ENCODE measurements at regions not wholly inside any gene's neighbourhood (a gene's known extent, or its start where the extent isn't known, plus 50 kb on each side); places are given as distances from the start of the nearest gene placed in this dataset.

- Histone ChIP-seq H3K27ac (no peak overlapping the region), H3K4me3 (replicated peaks in 1 of 3) (no peak overlapping the region), H3K9me3 (no peaks in the 10 kb centered on the region), H3K27me3 (no peaks in the 10 kb centered on the region), H3K4me1 (no peaks in the 10 kb centered on the region), H3K36me3 (no peaks in the 10 kb centered on the region)
- WGBS, 2 donors, result 84 to 88% methylated on average over 1 of the region's 1 CpG
- no peak for DNase-seq
- TF ChIP-seq POLR2A (IDR thresholded peaks at IDR 0.05) (no peak), CTCF (IDR thresholded peaks at IDR 0.05) (no peak)
- intact Hi-C loops (cut with DNase I), result no loop called here
These were observed 391.8 kb downstream of the BMP4 start for GRCh38 chr14:53564870-53565269.

- DNase-seq, result no peak
- intact Hi-C loops (cut with DNase I), result no loop called here
- no peaks in the 10 kb centered on the region for H3K36me3 ChIP-seq
- H3K4me3 ChIP-seq (replicated peaks in 1 of 3), result no peak overlapping the region
- no peaks in the 10 kb centered on the region for H3K4me1 ChIP-seq
- TF ChIP-seq CTCF (IDR thresholded peaks at IDR 0.05) (no peak), POLR2A (IDR thresholded peaks at IDR 0.05) (no peak)
- H3K27me3 ChIP-seq, result no peaks in the 10 kb centered on the region
- H3K27ac ChIP-seq, result no peak overlapping the region
- no peaks in the 10 kb centered on the region for H3K9me3 ChIP-seq
These were observed 393.0 kb downstream of the BMP4 start for GRCh38 chr14:53563628-53564027.

GRCh38 chr14:53553221-53553620, 400.1 kb upstream of the DDHD1 start:
- WGBS, 2 donors, result 85 to 90% methylated on average over 4 of the region's 4 CpGs
- Histone ChIP-seq H3K4me3 (replicated peaks in 1 of 3) (no peak overlapping the region), H3K9me3 (no peaks in the 10 kb centered on the region), H3K27ac (no peak overlapping the region), H3K27me3 (no peaks in the 10 kb centered on the region), H3K4me1 (no peaks in the 10 kb centered on the region), H3K36me3 (no peaks in the 10 kb centered on the region)
- intact Hi-C loops (cut with DNase I), result no loop called here
- TF ChIP-seq CTCF (IDR thresholded peaks at IDR 0.05) (no peak), POLR2A (IDR thresholded peaks at IDR 0.05) (no peak)
- DNase-seq, result no peak

- Histone ChIP-seq H3K4me1 (no peaks in the 10 kb centered on the region), H3K9me3 (no peaks in the 10 kb centered on the region), H3K27me3 (no peaks in the 10 kb centered on the region), H3K36me3 (no peaks in the 10 kb centered on the region), H3K27ac (no peak overlapping the region), H3K4me3 (replicated peaks in 1 of 3) (no peak overlapping the region)
- intact Hi-C loops (cut with DNase I), result no loop called here
- no peak for DNase-seq
- no peak for TF ChIP-seq CTCF (IDR thresholded peaks at IDR 0.05)
These were observed 398.7 kb upstream of the DDHD1 start for GRCh38 chr14:53551862-53552261.

- H3K36me3 ChIP-seq, result no peaks in the 10 kb centered on the region
- no peaks in the 10 kb centered on the region for H3K4me1 ChIP-seq
- no peak for TF ChIP-seq CTCF (IDR thresholded peaks at IDR 0.05)
- TF ChIP-seq POLR2A (IDR thresholded peaks at IDR 0.05), result no peak
- no peaks in the 10 kb centered on the region for H3K9me3 ChIP-seq
- WGBS, 2 donors, result 76 to 80% methylated on average over 5 of the region's 5 CpGs
- no peak overlapping the region for H3K4me3 ChIP-seq (replicated peaks in 1 of 3)
- intact Hi-C loops (cut with DNase I), result no loop called here
- no peak overlapping the region for H3K27ac ChIP-seq
- DNase-seq, result no peak
- no peaks in the 10 kb centered on the region for H3K27me3 ChIP-seq
These were observed 397.7 kb upstream of the DDHD1 start for GRCh38 chr14:53550776-53551175.

Data from thyroid gland (tissue), 4 donors.